A673 (cell line): ENCODE measurements at regions not wholly inside any gene's neighbourhood (a gene's known extent, or its start where the extent isn't known, plus 50 kb on each side); places are given as distances from the start of the nearest gene placed in this dataset.

Source experiments
- EZH2 ChIP-seq: fragments of 200-600 bp; sonication (generic); IDR thresholded peaks from 2 replicates; pipeline ENCODE4 v1.6.1; 2017; ENCODE audit warnings: borderline replicate concordance, low read depth, mild to moderate bottlenecking, mixed read lengths, antibody characterized with exemption, low read length; ENCODE audit not compliant: poor library complexity, severe bottlenecking
- TF ChIP-seq, protein P1 (sequence below): fragments of 300-800, 200-600 bp; sonication (generic); conservative IDR thresholded peaks from 2 replicates; pipeline ENCODE4 v1.5.1; 2017; ENCODE audit warnings: low read depth, mild to moderate bottlenecking, antibody characterized with exemption, low read length, moderate library complexity, mixed read lengths

DNA sequence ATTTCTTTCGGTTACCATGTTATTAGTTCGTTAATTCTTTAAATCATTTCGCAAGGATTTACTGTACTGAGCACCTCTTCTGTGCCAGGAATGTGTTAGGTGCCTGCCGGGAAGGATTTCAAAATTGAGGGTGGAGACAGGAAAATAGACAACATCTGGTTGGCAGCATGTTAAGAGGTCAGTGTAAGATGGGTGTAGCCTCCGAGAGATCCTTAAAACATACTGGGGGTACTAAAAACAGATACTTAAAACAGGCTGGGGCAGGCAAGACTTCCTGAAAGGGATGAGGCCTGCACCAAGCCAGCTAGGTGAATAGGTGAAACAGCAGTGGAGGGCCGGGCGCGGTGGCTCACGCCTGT lies 178.0 kb upstream of the SGK1 start:
- TF ChIP-seq, protein P1, sequence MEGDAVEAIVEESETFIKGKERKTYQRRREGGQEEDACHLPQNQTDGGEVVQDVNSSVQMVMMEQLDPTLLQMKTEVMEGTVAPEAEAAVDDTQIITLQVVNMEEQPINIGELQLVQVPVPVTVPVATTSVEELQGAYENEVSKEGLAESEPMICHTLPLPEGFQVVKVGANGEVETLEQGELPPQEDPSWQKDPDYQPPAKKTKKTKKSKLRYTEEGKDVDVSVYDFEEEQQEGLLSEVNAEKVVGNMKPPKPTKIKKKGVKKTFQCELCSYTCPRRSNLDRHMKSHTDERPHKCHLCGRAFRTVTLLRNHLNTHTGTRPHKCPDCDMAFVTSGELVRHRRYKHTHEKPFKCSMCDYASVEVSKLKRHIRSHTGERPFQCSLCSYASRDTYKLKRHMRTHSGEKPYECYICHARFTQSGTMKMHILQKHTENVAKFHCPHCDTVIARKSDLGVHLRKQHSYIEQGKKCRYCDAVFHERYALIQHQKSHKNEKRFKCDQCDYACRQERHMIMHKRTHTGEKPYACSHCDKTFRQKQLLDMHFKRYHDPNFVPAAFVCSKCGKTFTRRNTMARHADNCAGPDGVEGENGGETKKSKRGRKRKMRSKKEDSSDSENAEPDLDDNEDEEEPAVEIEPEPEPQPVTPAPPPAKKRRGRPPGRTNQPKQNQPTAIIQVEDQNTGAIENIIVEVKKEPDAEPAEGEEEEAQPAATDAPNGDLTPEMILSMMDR = no peak
- TF ChIP-seq EZH2 = no peak
